MCF 10A (cell line): ENCODE measurements at regions not wholly inside any gene's neighbourhood (a gene's known extent, or its start where the extent isn't known, plus 50 kb on each side); places are given as distances from the start of the nearest gene placed in this dataset.

ENCODE experiments used
- BruUV-seq: library from RNA; stranded (reverse); fragments of 400-500 nt; replicated peaks from 2 replicates; lab custom pipeline; 2021; lab: Mats Ljungman, UMichigan
- CTCF ChIA-PET: fragments of 300-600 bp; sonication (Branson Sonifier 250); formaldehyde crosslinking; extraction: SDS; loops from one replicate; lab custom pipeline; 2021; ENCODE audit warnings: antibody characterized with exemption, inconsistent platforms; lab: Yijun Ruan, JAX
- POLR2A ChIA-PET: fragments of 300-600, 350-650 bp; sonication (Branson Sonifier 250); formaldehyde crosslinking; extraction: SDS; loops from one replicate; lab custom pipeline; 2020; ENCODE audit warnings: antibody characterized with exemption, inconsistent platforms; lab: Yijun Ruan, JAX
- DNase-seq: peaks from one replicate; pipeline ENCODE4 v3.0.0-alpha.2; 2018; ENCODE audit not compliant: unreplicated experiment
- H3K27ac Mint-ChIP-seq: one replicate; pipeline ENCODE4 v1.8.0; 2022; ENCODE audit warnings: mild to moderate bottlenecking, low read depth, mixed read lengths; ENCODE audit not compliant: unreplicated experiment
- H3K27me3 Mint-ChIP-seq: one replicate; pipeline ENCODE4 v1.8.0; 2022; ENCODE audit warnings: mixed read lengths; ENCODE audit not compliant: insufficient read depth, unreplicated experiment
- H3K36me3 Mint-ChIP-seq: one replicate; pipeline ENCODE4 v1.8.0; 2022; ENCODE audit warnings: mild to moderate bottlenecking, moderate library complexity, mixed read lengths; ENCODE audit not compliant: insufficient read depth, unreplicated experiment
- H3K4me1 Mint-ChIP-seq: one replicate; pipeline ENCODE4 v1.8.0; 2022; ENCODE audit warnings: mixed read lengths; ENCODE audit not compliant: insufficient read depth, unreplicated experiment
- H3K4me3 Mint-ChIP-seq: one replicate; pipeline ENCODE4 v1.8.0; 2022; ENCODE audit warnings: mild to moderate bottlenecking, moderate library complexity, mixed read lengths; ENCODE audit not compliant: unreplicated experiment
- H3K9me3 Mint-ChIP-seq: one replicate; pipeline ENCODE4 v1.8.0; 2022; ENCODE audit warnings: mixed read lengths; ENCODE audit not compliant: unreplicated experiment
- CTCF ChIP-seq: fragments of 200-600 bp; IDR thresholded peaks from one replicate; pipeline ENCODE4 v1.8.0; 2022; ENCODE audit warnings: antibody characterized with exemption, mild to moderate bottlenecking; ENCODE audit not compliant: unreplicated experiment
- intact Hi-C: fragments of 100-400 bp; cut with micrococcal nuclease; formaldehyde crosslinking; loops from 2 replicates; pipeline ENCODE4 v1.14.1; 2022

DNA sequence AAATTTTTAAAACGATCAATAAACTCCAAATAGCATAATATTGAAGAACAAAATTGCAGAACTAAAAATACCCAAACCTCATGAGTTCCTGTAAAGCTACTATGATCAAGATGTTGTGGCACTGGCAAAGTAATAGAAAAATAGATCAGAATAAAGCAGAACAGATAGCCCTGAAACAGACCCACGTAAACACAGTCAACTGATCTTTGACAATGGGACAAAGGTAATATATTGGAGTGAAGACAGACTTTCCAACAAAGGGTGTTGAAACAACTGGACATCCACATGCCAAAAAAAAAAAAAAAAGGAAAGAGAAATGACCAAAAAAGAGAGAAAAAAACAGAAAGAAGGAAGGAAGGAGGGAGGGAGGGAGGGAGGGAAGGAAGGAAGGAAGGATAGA lies 138.7 kb downstream of the IRS2 start:
- CTCF ChIA-PET, result no interaction called here
- peak overlapping the region; percentile 91 for H3K27ac Mint-ChIP-seq

DNA sequence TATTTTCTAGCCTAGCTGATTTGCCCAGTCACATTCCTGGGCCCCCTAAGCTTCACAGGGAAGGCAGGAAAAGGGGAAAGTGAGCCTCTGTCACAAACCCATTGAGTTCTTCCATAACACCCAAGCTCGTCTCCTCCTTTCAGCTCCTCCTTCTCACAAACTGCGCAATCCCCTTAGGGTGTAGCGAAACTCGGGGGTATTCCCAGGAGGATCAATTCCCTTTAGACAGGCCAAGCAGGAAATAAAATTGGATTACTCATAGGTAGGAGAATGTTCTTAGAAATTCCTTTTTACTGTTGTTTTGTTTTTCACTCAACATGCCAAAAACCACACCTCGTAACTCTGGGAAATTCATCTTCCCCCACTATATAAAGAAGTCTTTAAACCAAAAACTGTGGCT lies 139.3 kb downstream of the IRS2 start:
- H3K4me1 Mint-ChIP-seq, result peaks cover 14% of the 10 kb centered on the region
- BruUV-seq, result no TSS peak
- H3K27ac Mint-ChIP-seq, result peak overlapping the region; percentile 91
- peak; percentile 85 for DNase-seq
- CTCF ChIA-PET, result no interaction called here
- H3K4me3 Mint-ChIP-seq, result peak overlapping the region; percentile 41
- intact Hi-C loops, result no loop called here
- POLR2A ChIA-PET, result no interaction called here
- no peaks in the 10 kb centered on the region for H3K27me3 Mint-ChIP-seq
- H3K36me3 Mint-ChIP-seq, result no peaks in the 10 kb centered on the region
- no peak for TF ChIP-seq CTCF
- H3K9me3 Mint-ChIP-seq, result no peaks in the 10 kb centered on the region

More for the DNA sequence above, 138.7 kb downstream of the IRS2 start:
- no TSS peak for BruUV-seq
- Mint-ChIP-seq H3K27me3 (no peaks in the 10 kb centered on the region), H3K36me3 (no peaks in the 10 kb centered on the region), H3K9me3 (no peaks in the 10 kb centered on the region), H3K4me3 (peak overlapping the region; percentile 41), H3K4me1 (peaks cover 14% of the 10 kb centered on the region)
- POLR2A ChIA-PET, result no interaction called here
- no peak for DNase-seq
- intact Hi-C loops, result no loop called here
- TF ChIP-seq CTCF, result no peak

DNA sequence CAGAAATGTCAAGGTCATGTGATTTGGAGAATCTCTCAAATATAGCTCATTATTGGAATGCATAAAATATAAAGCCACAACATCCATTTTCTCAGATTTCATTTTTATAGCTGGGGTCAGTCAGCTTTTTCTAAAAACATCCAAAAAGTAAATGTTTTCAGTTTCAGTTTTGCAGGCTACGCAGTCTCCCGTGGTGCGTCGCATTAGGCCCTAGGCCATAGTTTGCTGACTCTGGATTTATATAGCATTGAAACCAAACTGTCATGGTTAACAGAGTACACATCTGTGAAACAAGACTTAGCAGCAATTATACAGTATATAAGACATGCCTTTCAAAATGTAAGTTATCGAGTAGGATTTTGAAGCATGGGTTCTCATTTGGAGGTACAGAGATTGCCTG lies 140.0 kb downstream of the IRS2 start:
- BruUV-seq, result no TSS peak
- POLR2A ChIA-PET, result interaction anchor here (0.7 kb wide), 1 partner anchor 35 kb away, joined by 3 read pairs; no protein-coding TSS in a partner anchor
- no peak for TF ChIP-seq CTCF
- Mint-ChIP-seq H3K9me3 (no peaks in the 10 kb centered on the region), H3K4me1 (peaks cover 14% of the 10 kb centered on the region), H3K4me3 (no peak overlapping the region), H3K27ac (peak overlapping the region; percentile 91), H3K27me3 (no peaks in the 10 kb centered on the region), H3K36me3 (no peaks in the 10 kb centered on the region)
- no peak for DNase-seq
- intact Hi-C loops, result no loop called here
- CTCF ChIA-PET, result no interaction called here

GRCh38 chr13:109645831-109646230 lies 140.6 kb downstream of the IRS2 start:
- intact Hi-C loops, result no loop called here
- POLR2A ChIA-PET, result interaction anchor here (0.7 to 1.3 kb wide), 3 partner anchors 8 to 102 kb away, joined by 3 read pairs; no protein-coding TSS in a partner anchor
- no peaks in the 10 kb centered on the region for H3K27me3 Mint-ChIP-seq
- H3K4me1 Mint-ChIP-seq, result peaks cover 14% of the 10 kb centered on the region
- DNase-seq, result no peak
- CTCF ChIA-PET, result no interaction called here
- peaks cover 5% of the 10 kb centered on the region for H3K9me3 Mint-ChIP-seq
- TF ChIP-seq CTCF, result no peak
- no peak overlapping the region for H3K27ac Mint-ChIP-seq
- H3K36me3 Mint-ChIP-seq, result no peaks in the 10 kb centered on the region
- no peak overlapping the region for H3K4me3 Mint-ChIP-seq
- no TSS peak for BruUV-seq
